ENCODE measurements at regions not wholly inside any gene's neighbourhood (a gene's known extent, or its start where the extent isn't known, plus 50 kb on each side); places are given as distances from the start of the nearest gene placed in this dataset.

DNA sequence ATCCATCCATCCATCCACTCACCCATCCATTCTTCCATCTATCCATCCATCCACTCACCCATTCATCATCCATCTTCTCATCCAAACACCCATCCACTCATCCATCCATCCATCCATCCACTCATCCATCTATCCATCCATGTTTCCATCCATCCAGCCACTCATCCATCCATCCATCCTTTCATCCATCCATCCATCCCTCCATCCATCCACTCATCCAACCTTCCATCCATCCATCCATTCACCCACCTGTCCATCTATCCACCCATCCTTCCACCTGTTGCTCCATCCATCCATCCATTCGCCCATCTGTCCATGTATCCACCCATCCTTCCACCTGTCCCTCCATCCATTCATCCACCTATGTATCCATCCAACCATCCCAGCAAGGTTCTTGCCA lies 378.4 kb upstream of the PFKP start:
- no peak for DNase-seq

DNA sequence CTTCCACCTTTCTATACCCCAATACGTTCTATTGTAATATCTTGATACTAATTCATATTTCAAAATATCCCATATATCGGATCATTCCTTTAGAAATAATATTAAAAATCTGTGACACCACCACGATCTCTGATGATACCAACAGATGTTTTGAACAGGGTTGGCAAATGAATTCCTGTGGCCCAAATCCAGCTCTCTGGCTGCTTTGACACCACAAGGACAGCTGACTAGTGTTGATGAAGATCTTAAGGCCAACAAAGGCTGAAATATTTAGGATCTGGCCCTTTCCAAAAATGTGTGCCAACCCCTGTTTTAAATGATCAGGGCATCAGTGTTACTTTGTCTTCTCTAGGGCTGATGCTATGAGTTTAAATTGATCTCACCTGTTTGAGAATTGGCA lies 380.7 kb upstream of the PFKP start:
- no peak for DNase-seq

DNA sequence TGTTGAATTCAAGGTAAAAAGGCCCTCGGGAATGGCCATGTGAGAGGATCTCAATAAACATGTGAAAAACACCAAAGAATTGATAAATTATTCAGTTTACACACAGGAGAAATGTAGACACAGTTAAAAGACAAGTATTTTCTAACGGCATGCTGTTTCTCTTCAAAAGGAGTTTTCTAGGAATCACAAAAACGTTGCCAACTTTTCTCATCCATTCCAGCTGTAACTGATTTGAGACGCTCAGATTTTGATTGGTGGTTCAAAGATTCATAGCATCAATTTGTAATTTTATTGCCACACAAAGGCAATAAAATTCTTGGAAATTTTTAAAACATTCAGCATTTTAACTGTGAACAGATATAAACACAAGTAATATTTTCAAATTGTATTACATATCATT lies 384.9 kb upstream of the PFKP start:
- DNase-seq, result no peak

DNA sequence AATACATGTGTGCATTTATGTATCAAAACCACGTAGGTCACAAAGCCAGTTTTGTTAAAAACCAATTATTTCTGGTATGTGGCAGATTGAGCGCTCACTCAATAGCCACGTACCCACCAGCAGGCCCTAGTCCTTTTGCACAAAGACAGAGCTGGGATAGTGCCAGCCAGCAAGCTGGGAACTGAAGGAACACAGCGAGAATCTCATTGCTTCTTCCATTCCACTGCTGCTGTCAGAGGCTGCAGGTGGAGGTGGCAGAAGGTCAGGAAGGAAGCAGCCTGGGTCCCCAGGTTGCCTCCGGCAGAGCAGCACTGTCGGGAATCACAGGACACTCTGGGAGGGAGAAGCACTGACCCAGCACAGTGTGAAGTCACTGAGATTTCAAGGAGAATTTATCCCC lies 385.5 kb upstream of the PFKP start:
- DNase-seq, result no peak

DNA sequence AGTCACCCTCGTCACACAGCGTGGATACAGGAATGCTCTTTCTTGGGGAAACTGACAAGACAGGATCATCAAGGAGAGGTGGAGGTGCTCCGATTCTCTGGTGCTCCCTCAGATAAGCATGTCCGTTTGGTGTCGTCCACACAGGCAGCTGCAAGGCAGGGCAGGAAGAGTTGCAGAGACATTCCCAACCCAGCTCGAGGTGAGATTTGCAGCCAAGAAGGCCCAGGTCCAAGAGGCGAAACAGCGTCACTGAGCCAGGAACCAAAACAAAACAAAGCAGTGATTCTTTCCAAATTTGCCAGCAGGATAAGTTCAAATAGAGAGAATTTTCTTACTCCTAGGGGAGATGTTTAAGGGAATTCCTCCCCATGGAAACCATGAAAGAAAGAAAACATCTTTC lies 386.5 kb upstream of the PFKP start:
- no peak for DNase-seq

DNA sequence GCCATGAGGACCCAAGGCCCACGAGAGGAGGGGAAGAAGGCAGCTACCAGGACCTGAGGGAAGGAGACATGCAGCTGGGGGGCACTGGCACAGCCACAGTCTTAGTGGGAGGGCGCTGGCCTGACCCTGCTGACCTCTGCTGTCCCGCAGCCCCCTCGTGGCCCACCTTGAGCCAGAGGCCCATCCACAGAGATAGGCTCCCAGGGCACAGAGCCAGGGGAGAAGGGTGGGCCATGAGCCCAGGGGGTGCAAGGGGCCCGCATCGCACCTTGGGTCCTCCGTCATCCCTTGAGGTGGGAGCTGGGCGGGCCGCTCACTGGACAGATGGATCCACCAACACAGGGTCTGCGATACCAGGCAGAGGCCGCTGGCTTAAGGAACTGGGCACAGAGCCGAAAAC lies 387.7 kb upstream of the PFKP start:
- no peak for DNase-seq

DNA sequence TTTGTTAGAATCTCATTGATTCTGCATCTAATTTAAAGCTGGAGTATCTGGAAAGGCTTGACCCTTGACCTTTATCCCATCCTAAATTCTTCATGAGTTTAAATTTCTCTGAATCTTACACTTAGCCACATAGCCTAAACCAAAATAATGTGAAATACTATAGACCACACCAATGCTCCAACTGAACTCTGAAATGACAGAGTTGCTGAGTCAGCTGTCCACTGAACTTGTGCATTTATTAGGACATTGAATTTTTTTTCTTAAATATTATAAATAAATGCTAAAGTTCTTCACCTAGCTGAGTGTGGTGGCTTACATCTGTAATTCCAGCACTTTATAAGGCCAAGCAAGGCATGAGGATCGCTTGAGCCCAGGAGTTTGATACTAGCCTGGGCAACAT lies 390.9 kb upstream of the PFKP start:
- DNase-seq, result no peak

DNA sequence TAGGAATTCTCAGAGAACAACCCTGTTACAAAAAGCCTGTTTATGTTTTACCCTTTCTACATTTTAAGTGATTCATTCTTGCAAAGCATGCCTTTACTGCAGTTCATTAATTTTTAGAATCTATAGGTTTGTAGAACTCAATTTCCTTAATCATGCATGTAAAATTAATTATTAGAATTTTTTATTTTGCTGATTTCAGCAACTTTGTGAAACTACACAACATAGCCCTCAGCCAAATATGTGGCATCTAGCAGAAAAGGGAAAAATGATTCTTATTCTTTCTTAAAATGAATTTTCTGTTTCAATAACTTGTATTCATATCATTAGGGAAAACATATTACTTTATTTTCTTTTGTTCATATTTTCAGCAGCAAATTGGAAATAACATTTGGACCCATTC lies 392.9 kb upstream of the PFKP start:
- DNase-seq, result no peak

DNA sequence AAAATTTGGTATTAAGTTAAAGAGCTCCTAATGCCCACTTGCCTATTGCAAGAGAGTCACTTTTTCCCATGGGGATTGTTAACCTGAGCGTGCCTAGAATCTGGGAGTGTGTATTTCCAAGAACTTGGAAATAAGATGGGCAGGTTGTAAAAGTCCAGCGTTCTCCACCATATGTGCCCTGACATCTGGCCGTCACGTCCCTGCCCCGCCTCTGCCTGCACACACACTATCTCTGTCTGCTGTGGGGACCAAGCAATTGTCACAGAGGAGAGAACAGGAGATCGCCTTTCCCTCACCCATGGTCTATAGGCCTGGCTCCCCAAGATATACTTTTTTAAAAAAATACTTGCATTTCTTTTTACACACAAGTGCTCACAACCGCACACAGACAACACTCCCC lies 396.5 kb upstream of the PFKP start:
- no peak for DNase-seq

DNA sequence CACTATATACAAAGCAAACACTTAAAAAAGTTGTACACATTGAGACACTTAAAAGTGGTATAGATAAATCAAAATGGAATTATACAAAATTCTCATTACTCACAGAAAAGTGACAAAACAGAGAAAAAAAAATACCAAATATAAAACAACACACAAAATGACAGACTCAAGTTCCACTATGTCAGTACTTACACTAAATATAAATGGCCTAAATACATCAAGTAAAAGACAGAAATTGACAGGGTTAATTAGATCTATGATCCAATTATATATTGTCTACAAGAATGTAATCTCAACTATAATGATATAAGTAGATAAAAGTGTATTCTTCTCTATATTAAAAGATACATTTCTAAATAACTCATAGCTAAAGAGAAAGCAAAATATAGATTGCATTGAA lies 401.6 kb upstream of the PFKP start:
- DNase-seq, result no peak

DNA sequence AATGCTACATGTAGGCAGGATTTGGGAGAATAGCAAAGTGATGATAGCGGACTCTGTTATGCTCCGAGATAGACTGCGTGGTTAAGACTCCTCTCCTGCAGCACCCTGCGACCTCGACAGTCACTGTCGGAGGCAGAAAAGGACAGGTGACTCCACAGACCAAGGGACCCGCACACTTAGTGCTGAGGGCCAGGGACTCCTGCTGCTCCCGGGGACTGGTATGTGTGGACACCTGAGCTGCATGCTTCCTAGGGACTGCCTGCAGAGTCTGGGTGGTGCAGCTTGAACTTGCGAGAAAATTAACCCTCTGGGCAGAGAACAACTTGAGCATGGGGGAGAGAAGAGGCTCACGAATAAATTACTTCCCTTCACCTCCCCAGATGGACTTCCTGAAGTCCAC lies 407.1 kb upstream of the PFKP start:
- no peak for DNase-seq

DNA sequence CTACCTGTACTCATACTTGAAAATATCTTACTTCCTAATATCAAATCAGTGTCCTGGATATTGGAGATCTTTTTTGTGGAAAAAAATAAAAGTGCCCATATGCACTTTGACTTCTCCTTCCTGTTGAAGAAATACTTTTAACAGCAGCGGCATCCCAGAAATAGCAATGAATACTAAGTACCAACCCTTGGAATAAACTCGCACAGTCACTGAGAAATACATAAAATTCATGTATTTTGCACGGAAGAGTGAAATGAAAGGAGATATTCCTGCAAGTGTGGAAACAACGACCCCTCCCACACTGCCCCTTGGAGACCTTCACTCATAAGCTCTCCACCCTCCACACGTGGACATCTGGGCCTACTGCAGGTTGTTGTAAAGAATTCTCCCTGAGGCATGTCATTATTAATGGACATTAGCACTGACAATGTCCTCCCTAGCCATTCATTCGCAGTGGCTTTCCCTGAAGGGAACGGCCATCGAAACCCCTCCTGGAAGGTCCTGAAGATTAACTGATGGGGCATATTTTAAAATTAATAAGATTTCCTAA lies 407.6 kb upstream of the PFKP start:
- no peak for DNase-seq

DNA sequence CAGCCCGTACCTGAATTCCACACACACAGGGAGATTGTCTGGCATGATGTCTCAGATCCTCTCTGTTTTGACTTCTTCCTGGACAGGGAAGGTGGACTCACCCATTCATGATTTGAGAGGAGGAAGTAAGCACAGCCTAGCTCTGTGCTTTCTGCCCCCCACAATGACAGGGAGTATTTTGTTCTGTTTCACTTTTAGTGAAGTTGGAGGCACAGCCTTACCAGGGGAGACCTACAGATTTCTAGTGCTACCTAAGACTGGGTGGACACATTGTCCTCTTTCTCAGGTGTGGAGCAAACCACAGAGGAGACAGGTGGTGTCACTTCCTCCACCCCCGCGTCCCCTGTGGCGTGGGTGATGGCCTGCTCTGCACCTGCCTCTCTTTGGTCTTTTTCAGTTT lies 408.6 kb upstream of the PFKP start:
- DNase-seq, result no peak

DNA sequence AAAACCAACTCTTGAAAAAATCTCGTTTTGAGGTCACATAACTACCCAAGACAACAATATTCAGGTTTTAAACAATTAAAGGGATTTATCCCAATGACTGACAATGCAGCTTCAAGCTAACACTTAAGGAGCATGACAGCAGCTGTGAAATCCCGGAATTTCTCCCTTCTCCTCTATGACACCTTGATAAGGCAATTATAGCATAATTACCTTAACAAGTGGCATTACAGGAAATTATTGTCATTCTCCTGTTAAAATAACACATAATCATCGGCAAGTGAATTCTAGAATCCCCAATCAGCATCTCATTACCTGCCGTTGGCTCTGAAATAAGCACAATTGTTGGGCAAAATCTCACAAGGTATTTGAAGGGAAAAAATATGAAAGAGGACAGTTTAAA lies 417.0 kb upstream of the PFKP start:
- DNase-seq, result no peak

DNA sequence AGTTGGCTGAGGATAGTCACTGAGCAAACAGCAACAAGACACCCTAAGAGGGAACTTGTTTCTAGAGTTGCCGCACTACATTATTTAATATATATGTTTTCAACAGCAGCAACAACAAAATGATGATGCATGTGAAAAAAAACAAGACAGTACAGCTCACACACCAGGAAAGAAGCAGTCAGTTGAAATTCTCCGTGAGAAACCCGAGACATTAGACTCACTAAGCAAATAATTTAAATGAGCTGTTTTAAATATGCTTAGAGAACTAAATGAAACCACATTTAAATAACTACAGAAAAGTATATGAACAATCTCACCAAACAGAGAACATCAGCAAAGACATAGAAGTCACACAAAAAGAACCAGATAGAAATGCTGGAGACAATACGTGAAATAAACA lies 426.3 kb upstream of the PFKP start:
- DNase-seq, result no peak

DNA sequence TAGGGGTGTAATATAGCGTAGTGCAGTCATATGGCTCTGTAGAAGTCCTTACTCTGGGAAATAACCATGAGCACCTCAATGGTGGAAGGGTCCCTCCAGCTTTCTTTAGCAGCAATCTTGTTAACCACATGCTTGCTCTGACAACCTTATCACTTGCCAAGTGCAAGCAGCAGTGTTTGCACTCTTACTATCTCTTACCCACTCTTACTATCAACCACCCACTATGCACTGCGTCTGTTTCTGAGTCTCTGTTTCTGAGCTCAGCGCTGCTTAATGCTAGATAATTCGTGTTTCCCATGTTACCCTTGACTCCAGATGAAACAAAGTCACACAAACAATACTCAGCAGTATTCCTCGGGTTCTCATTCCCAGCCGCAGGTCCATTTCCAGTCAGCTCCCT lies 433.7 kb upstream of the PFKP start:
- DNase-seq, result no peak

DNA sequence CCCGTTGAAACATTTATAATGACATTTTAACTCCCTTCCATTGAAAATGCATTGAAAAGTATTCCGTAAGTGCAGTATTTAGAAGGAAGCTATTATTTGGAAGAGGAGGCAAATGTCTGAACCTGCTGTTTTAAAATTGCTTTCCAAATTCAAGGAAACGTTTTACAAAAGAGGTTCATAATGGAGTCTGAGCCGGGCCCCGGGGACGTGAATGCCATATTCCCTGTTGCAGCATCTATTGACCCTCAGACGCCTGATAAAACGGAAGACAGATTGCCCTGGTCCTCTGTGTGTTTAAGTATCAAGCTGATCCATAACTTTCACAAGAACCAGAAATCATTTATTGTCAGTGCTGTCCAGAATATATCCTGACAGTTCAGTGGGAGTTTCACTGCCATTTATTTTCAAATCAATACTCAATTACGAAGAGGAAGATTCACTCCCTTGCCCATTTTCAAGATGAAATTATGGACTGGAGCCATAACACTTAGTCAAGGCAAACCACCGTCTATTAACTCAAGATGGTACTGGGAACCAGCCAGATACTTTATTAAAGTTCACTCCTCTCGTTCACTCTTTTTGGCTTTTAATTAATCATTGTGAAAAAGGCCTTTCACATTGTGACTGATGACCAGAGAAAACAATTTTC lies 435.7 kb upstream of the PFKP start:
- no peak for DNase-seq

DNA sequence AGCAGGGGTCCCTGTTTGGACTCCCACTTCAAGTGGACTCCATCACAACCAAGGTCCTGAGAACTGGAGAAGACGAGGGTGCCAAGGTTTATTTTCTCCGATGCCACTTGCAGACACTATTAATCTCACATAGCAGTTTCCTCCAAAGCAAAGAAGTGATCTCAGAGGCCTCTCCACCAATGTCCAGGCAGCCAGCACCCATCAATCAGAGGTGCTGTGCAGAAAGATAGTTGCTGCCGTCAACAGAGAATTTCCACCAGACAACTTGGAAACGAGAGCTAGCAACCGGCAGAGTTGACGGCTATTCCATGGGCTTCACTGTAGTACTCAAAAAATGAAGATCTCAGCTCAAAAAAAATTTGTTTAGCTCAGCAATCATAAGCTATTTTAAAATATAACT lies 438.6 kb upstream of the PFKP start:
- DNase-seq, result no peak

DNA sequence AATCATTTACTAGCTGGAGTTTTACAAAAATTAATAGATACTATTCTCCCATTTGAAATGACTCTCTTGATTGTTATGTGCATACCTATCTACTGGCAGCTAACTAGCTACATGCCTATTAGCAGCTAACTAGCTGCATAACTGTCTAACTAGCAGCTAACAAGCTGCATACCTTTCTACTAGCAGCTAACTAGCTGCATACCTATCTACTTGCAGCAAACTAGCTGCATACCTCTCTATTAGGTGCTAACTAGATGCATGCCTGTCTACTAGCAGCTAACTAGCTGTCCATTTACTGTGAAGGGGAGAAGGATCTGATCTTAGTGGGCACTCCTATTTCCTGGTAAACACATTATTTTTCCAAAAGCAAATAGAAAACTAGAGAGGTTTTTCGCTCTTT lies 439.4 kb upstream of the PFKP start:
- no peak for DNase-seq

DNA sequence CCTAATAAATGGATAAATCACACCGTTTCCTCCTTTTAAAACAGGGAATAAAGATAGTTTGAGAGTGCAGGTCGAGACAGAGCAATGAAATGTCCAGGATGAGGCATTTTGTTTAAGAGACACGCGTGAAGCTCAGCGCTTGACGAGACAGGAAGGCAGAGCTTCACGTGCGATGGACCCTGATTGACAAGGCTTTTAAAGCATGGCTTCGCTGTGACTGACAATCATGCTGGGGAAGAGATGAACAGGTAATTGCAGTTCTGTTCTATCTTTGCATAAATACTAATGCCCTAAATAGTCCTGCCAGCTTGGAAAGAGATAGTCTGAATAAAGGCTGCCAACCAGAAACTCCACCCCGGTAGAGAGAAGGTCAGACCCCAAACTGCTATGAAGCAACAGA lies 442.3 kb upstream of the PFKP start:
- DNase-seq, result no peak

DNA sequence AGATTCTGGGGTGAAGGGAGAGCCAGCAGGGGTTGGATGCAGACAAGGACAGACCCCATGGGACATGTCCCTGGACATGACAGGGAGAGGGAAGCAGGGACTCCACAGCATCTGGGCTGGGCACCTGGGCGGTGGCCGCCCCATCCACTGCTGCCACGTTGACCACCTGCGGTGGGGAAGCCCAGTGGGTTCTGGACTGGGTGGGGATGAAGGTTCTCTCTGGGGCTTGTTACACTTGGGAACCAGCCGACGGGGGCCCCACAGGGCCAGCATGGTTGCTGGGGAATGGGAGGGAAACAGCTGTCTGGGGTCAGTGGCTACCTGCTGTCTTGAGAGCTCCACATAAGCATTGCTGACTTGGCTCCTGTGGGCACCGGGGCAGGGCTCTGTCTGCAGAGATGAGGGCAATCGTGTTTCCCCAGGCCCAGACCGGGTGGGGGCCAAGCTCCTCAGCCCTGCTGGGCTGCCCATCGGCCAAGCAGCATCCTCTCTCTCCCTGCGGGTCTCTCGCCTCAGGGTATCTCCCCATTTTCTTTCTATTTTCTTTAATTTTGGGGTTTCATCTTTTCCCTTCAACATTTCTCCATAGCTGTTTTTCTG lies 443.6 kb upstream of the PFKP start:
- DNase-seq, result no peak

DNA sequence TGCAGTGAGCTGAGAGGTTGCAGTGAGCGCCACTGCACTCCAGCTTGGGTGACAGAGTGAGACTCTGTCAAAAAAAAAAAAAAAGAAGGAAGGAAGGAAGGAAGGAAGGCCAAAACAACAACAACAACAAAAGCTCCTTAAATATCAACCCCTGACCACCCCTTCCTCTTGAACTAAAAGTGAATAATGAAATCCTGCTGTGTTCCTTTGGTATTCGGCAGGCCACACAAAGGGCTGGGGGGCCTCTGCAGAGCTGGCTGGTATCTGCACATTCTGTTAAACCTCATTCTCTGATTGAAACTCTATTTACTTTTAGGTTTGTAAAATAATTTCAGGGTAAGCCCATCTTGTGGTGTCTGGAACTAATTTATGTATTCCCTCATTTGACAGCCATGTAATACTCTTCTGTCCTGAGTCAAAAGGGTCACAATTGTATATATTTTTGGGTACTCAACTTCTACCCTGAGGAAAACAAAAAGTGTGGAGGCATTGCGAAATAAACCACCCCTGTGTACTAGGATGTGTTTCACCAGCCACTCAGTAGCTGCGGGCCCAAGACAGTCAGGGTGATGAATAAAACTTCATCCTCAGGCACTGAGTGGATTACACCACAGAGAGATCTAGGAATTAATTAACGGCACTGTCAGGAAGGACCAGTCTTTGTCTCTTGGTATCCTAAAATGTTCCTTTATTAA lies 446.4 kb upstream of the PFKP start:
- DNase-seq, result no peak

DNA sequence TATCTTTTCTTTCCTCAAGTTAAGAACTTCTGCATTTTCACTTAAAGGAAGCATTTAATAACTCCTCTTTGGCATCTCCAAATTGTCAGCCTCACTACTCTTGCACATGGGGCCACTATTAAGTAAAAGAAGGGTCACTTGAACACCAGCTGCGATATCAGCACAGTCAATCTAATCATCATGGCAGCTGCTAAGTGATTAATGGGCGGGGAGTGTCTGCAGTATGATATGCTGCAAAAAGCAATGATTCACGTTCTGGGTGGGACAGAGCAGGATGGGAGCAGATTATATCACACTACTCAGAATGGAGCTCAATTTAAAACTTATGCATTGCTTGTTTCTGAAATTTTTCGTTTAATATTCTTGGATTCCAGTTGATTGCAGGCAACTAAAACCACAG lies 447.4 kb upstream of the PFKP start:
- no peak for DNase-seq

DNA sequence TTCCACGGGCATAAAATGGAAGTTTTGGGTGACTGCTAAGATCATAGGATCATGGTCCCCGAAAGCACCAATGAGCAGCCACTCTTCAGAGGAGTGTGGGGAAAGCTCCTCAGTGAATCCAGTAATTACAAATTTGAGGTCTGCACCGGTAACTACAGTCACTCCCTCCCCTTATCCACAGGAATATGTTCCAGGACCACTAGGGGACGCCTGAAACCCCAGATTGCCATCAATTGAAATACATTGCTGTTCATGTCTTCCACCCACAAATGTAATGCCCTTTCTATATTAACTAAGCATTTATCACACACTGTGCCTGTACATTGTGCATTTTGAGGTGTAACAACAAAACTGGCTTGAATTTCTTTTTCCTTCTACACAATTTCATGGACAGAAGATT lies 447.9 kb upstream of the PFKP start:
- DNase-seq, result no peak

DNA sequence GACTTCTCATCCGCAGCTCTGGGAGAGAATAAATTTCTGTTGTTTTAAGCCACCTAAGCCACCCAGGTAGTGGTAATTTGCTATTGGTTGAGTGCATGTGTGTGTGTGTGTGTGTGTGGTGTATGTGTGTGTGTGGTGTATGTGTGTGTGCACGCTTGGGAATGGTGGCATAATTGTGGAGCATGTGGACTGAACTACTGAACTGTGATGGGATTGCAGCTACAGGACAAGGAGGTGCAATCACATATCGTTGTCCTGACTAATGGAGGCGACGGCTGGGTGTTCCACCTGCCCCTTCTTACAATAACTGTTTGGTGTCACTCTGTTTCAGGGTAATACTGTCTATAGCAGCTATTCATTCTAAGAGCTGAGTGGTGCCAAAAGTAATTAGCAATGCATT lies 448.7 kb upstream of the PFKP start:
- no peak for DNase-seq

All from stimulated activated CD4-positive, alpha-beta T cell treated with anti-CD3 and anti-CD28 coated beads, Interleukin-4, amount 100 ng/mL, for 4 hours (primary cell).